Endothelial cell of umbilical vein (primary cell): ENCODE measurements at regions not wholly inside any gene's neighbourhood (a gene's known extent, or its start where the extent isn't known, plus 50 kb on each side); places are given as distances from the start of the nearest gene placed in this dataset.

Experiments used
- BruUV-seq: library from RNA; stranded (reverse); fragments of 400-500 nt; replicated peaks from 2 replicates; lab custom pipeline; 2021; lab: Mats Ljungman, UMichigan
- CTCF ChIA-PET: fragments of 300-600, 350-600 bp; sonication (Branson Sonifier 250); formaldehyde crosslinking; loops from one replicate; lab custom pipeline; 2021; ENCODE audit warnings: antibody characterized with exemption, inconsistent platforms; lab: Charles Lee
- POLR2A ChIA-PET: fragments of 300-600, 350-600 bp; sonication (Branson Sonifier 250); formaldehyde crosslinking; loops from one replicate; lab custom pipeline; 2021; ENCODE audit warnings: antibody characterized with exemption, inconsistent platforms; lab: Charles Lee
- DNase-seq: peaks from one replicate; pipeline ENCODE4 v3.0.0-alpha.2; 2011; ENCODE audit warnings: low read depth, low spot score
- FAIRE-seq: peaks from 2 replicates; lab custom pipeline; 2011; peaks lifted over from hg19 to GRCh38; lab: Jason Lieb, UNC
- H2AFZ ChIP-seq: 2 replicates; pipeline ENCODE4 v1.6.0; 2012; ENCODE audit warnings: low read depth, low read length, control low read depth, inconsistent platforms
- H3K27ac ChIP-seq: 2 replicates; pipeline ENCODE4 v1.5.1; 2011; ENCODE audit warnings: low read depth, mild to moderate bottlenecking, control low read depth, low read length, moderate library complexity; ENCODE audit not compliant: insufficient read depth
- H3K27me3 ChIP-seq, 2 experiments: 2 replicates each; pipeline versions ENCODE4 v1.6.0 to v1.6.1; 2011; ENCODE audit warnings: low read length in 2 of 2, mixed read lengths in 1 of 2; ENCODE audit not compliant: control insufficient read depth in 2 of 2, insufficient read depth in 2 of 2
- H3K36me3 ChIP-seq, 2 experiments: 2 replicates in 1 of 2; 3 replicates in 1 of 2; pipeline ENCODE4 v1.5.1; 2011; ENCODE audit warnings: low read length in 2 of 2, mild to moderate bottlenecking in 1 of 2, moderate library complexity in 1 of 2; ENCODE audit not compliant: control insufficient read depth in 2 of 2, insufficient read depth in 2 of 2; ENCODE audit errors: extremely low read depth in 1 of 2
- H3K4me1 ChIP-seq: 3 replicates; pipeline ENCODE4 v1.5.1; 2011; ENCODE audit warnings: mild to moderate bottlenecking, low read length; ENCODE audit not compliant: control insufficient read depth, insufficient read depth; ENCODE audit errors: extremely low read depth
- H3K4me2 ChIP-seq: 2 replicates; pipeline ENCODE4 v1.6.1; 2011; ENCODE audit warnings: low read length, control low read depth, mixed read lengths; ENCODE audit not compliant: insufficient read depth
- H3K4me3 ChIP-seq, 3 experiments: fragments of 200-600 bp in 1 of 3; sonication (generic), shearing (Covaris generic) in 1 of 3; replicated peaks in 1 of 3; 2 replicates each; pipeline ENCODE4 v1.5.1; 2011 to 2016; ENCODE audit warnings: control low read depth in 3 of 3, low read length in 3 of 3, mild to moderate bottlenecking in 2 of 3, inconsistent platforms in 1 of 3, low read depth in 1 of 3, moderate library complexity in 1 of 3; ENCODE audit not compliant: insufficient read depth in 1 of 3
- H3K79me2 ChIP-seq: 2 replicates; pipeline ENCODE4 v1.6.0; 2012; ENCODE audit warnings: low read length, inconsistent platforms; ENCODE audit not compliant: control insufficient read depth, insufficient read depth
- H3K9ac ChIP-seq: replicated peaks from 2 replicates; pipeline ENCODE3; 2011; ENCODE audit warnings: low read length, control low read depth; ENCODE audit not compliant: insufficient read depth; ENCODE audit errors: extremely low read depth
- H3K9me1 ChIP-seq: replicated peaks from 3 replicates; pipeline ENCODE4 v1.6.0; 2011; ENCODE audit warnings: mild to moderate bottlenecking, low read length; ENCODE audit not compliant: control insufficient read depth, insufficient read depth; ENCODE audit errors: extremely low read depth
- H3K9me3 ChIP-seq: replicated peaks from 2 replicates; pipeline ENCODE4 v1.5.1; 2012; ENCODE audit warnings: low read length, inconsistent platforms; ENCODE audit not compliant: control insufficient read depth, insufficient read depth
- H4K20me1 ChIP-seq: replicated peaks from 2 replicates; pipeline ENCODE3; 2011; ENCODE audit warnings: mild to moderate bottlenecking, low read length; ENCODE audit not compliant: control insufficient read depth, insufficient read depth; ENCODE audit errors: extremely low read depth
- CTCF ChIP-seq, 2 donors: IDR thresholded peaks; 1 replicate in 1 of 2; 2 replicates in 1 of 2; pipeline ENCODE4 v1.5.1; 2011; ENCODE audit warnings: low read length in 2 of 2, mild to moderate bottlenecking in 2 of 2, moderate library complexity in 2 of 2, control low read depth in 1 of 2, inconsistent platforms in 1 of 2, low read depth in 1 of 2; ENCODE audit not compliant: insufficient read depth in 1 of 2; ENCODE audit errors: extremely low read depth in 1 of 2
- EZH2 ChIP-seq: IDR thresholded peaks from 2 replicates; pipeline ENCODE4 v1.6.1; 2012; ENCODE audit warnings: borderline replicate concordance, low read depth, mild to moderate bottlenecking, moderate library complexity, low read length, inconsistent platforms; ENCODE audit not compliant: severe bottlenecking
- FOS ChIP-seq: IDR thresholded peaks from 2 replicates; pipeline ENCODE4 v1.6.1; 2011; ENCODE audit warnings: mild to moderate bottlenecking, low read length, moderate library complexity, borderline replicate concordance; ENCODE audit not compliant: insufficient read depth
- GATA2 ChIP-seq: IDR thresholded peaks from 2 replicates; pipeline ENCODE4 v1.7.0; 2011; ENCODE audit warnings: low read depth, mild to moderate bottlenecking, moderate library complexity, mixed read lengths, low read length; ENCODE audit not compliant: insufficient read length, insufficient read depth
- JUN ChIP-seq: IDR thresholded peaks from 2 replicates; pipeline ENCODE4 v1.6.1; 2011; ENCODE audit warnings: borderline replicate concordance, low read depth; ENCODE audit not compliant: insufficient read length, insufficient read depth
- MAX ChIP-seq: IDR thresholded peaks from 2 replicates; pipeline ENCODE4 v1.6.1; 2011; ENCODE audit not compliant: insufficient read depth, insufficient read length
- MYC ChIP-seq: IDR thresholded peaks from one replicate; pipeline ENCODE4 v1.6.1; 2011; ENCODE audit warnings: mild to moderate bottlenecking, low read depth, low read length
- POLR2A ChIP-seq: IDR thresholded peaks from 2 replicates; pipeline ENCODE4 v1.6.1; 2012; ENCODE audit warnings: low read depth, mild to moderate bottlenecking, control low read depth, low read length
- POLR2AphosphoS5 ChIP-seq: IDR thresholded peaks from 2 replicates; pipeline ENCODE4 v1.6.1; 2012; ENCODE audit warnings: low read depth, mild to moderate bottlenecking, control low read depth, low read length, moderate library complexity; ENCODE audit not compliant: insufficient read depth
- dilution Hi-C: fragments of 300-500 bp; cut with MboI; formaldehyde crosslinking; loops from one replicate; pipeline ENCODE4 v1.15.0; 2019; ENCODE audit warnings: low sequenced_read_pairs; ENCODE audit not compliant: extremely low pct_ligation_motif_present
- intact Hi-C: fragments of 100-400 bp; cut with micrococcal nuclease; formaldehyde crosslinking; loops from one replicate; pipeline ENCODE4 v1.10.0; 2022

GRCh38 chr5:113891491-113891890, 378.0 kb downstream of the YTHDC2 start:
- H3K79me2 ChIP-seq = no peaks in the 10 kb centered on the region
- FAIRE-seq = no peak
- H3K4me1 ChIP-seq = no peaks in the 10 kb centered on the region
- H3K27me3 ChIP-seq = no peaks in the 10 kb centered on the region
- no peaks in the 10 kb centered on the region for H3K9me1 ChIP-seq
- TF ChIP-seq MYC (no peak), CTCF (IDR thresholded peaks at IDR 0.05; ENCODE audit: extremely low read depth in 1 of 2, insufficient read depth in 1 of 2, low read depth in 1 of 2, low read length in 2 of 2) (no peak), EZH2 (no peak), FOS (no peak), MAX (no peak), GATA2 (no peak), POLR2AphosphoS5 (no peak), POLR2A (no peak), JUN (no peak)
- H3K4me3 ChIP-seq = no peak overlapping the region
- no TSS peak for BruUV-seq
- no peak overlapping the region for H3K27ac ChIP-seq
- no peaks in the 10 kb centered on the region for H3K36me3 ChIP-seq
- ChIA-PET CTCF (no interaction called here), POLR2A (no interaction called here)
- H2AFZ ChIP-seq = no peak overlapping the region
- dilution Hi-C loops = no loop called here
- intact Hi-C loops = no loop called here
- no peaks in the 10 kb centered on the region for H3K9me3 ChIP-seq
- DNase-seq = no peak
- no peak overlapping the region for H3K9ac ChIP-seq
- no peaks in the 10 kb centered on the region for H4K20me1 ChIP-seq
- no peak overlapping the region for H3K4me2 ChIP-seq
